Ramos (cell line): ENCODE measurements at regions not wholly inside any gene's neighbourhood (a gene's known extent, or its start where the extent isn't known, plus 50 kb on each side); places are given as distances from the start of the nearest gene placed in this dataset.
"Not testable (repeated sequence)": the region's sequence is repeated elsewhere in the genome, so short reads cannot be mapped to it uniquely, and the experiment has no call there.

ENCODE experiments used
- in situ Hi-C: fragments of 300-500 bp; cut with MboI; formaldehyde crosslinking; loops from one replicate; pipeline ENCODE4 v1.14.3; 2022; ENCODE audit warnings: low sequenced_read_pairs; ENCODE audit not compliant: unreplicated experiment

GRCh38 chr6:125421836-125422235, 120.1 kb upstream of the HDDC2 start:
- in situ Hi-C loops = no loop called here

- in situ Hi-C loops = no loop called here
Measured at GRCh38 chr6:125423047-125423446, 121.3 kb upstream of the HDDC2 start.

DNA sequence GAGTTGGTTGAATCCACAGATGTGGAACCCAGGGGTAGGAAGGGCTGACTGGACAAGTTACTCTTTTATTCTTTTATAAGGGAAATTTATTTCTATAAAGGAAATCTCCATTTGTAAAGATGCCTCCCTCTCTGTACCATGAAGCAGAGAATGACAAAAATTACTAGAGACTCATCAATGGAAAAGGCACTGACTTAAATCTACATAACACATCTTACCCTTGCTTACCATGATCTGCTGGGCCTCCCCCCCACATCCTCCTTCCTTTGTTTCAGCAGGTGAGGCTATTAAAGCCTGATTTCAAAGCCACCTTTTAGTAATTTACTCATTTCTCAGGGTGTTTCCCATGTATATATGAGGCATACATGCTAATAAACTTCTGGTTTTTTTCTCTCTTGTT, 130.2 kb upstream of the HDDC2 start:
- in situ Hi-C loops = no loop called here

- in situ Hi-C loops = no loop called here
Measured at GRCh38 chr6:125432963-125433362, 131.2 kb upstream of the HDDC2 start.

GRCh38 chr6:125434760-125435159, 133.0 kb upstream of the HDDC2 start:
- in situ Hi-C loops = no loop called here

- in situ Hi-C loops = no loop called here
Measured at GRCh38 chr6:125439512-125439911, 137.7 kb upstream of the HDDC2 start.

GRCh38 chr6:125444006-125444923, 142.5 kb upstream of the HDDC2 start:
- in situ Hi-C loops = no loop called here

GRCh38 chr6:125445054-125445453, 143.3 kb upstream of the HDDC2 start:
- in situ Hi-C loops = no loop called here

- in situ Hi-C loops = no loop called here
Measured at GRCh38 chr6:125446011-125446410, 144.2 kb upstream of the HDDC2 start.

GRCh38 chr6:125451750-125452149, 150.0 kb upstream of the HDDC2 start:
- in situ Hi-C loops = no loop called here

DNA sequence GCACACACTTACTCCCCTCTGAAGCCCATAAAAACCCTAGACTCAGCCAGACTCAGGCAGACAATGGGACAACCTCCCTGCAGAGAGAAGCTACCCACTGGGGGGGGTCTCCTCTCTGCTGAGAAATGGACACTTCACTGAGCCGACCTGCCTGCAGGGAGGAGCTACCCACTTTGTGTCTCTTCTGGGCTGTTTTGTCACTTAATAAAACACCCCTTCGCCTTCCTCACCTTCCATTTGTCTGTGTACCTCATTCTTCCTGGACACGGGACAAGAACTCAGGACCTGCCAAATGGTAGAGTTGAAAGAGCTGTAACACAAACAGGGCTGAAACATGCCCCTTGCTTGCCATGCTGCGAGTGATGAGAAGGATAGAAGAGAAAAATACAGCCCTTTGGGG, 151.7 kb upstream of the HDDC2 start:
- in situ Hi-C loops = no loop called here

DNA sequence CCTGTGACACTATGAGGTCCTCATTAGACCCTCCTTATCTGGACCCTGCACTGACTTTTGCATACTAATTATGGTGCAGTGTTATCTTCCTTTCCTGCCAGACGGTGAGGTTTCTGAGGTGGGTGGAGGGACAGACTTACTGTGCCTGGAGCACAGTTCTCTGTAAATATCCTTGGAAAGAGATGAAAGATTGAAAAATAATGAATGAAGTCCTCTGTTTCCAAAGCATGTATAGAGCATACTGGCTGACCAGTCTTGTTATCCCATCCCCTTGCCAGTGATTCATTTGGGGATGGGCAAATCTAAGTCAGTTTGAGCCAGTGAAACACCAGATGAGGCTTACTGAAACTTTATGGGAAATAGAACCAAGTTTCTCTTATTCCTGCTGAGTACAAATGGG, 152.6 kb upstream of the HDDC2 start:
- in situ Hi-C loops = no loop called here

GRCh38 chr6:125458493-125458892, 156.7 kb upstream of the HDDC2 start:
- in situ Hi-C loops = not testable (repeated sequence)

- in situ Hi-C loops = not testable (repeated sequence)
Measured at GRCh38 chr6:125465332-125465731, 163.6 kb upstream of the HDDC2 start.

DNA sequence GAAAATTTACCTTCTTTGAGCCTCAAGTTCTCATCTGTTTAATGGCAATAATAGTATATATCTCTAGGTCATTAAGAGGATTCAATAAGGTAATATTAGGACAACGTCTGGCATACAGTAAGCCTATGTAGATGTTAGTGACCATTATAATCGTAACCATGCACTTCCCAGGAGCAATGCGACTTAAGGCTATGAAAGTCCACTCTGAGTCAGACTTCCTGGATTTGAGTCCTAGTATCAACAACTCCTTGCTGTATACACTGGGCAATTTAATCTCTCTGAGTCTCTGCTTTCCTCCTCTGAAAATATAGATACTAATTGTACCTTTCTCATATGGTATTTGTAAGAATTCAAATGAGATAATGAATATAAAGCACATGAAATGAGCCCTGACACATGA, 168.1 kb upstream of the HDDC2 start:
- in situ Hi-C loops = no loop called here

DNA sequence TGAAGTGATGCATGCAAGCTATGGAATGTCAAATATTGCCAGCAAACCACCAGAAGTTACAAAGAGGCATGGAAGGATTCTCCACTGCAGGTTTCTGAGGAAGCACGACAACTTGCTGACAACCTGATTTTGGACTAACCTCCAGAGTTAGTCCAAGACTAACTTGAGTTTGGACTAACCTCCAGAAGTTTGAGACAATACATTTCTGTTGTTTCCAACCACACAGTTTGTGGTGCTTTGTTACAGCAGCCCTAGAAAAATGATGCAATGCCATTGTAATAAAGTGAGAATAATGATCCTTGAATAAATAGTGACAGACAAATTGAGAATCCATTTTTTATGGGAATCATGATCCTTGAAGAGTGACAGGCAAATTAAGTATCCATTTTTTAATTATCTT, 169.9 kb upstream of the HDDC2 start:
- in situ Hi-C loops = no loop called here

GRCh38 chr6:125474061-125474460, 172.3 kb upstream of the HDDC2 start:
- in situ Hi-C loops = no loop called here

- in situ Hi-C loops = no loop called here
Measured at GRCh38 chr6:125477156-125477555, 175.4 kb upstream of the HDDC2 start.

- in situ Hi-C loops = no loop called here
Measured at GRCh38 chr6:125477844-125478243, 176.1 kb upstream of the HDDC2 start.

GRCh38 chr6:125480146-125480545, 178.4 kb upstream of the HDDC2 start:
- in situ Hi-C loops = no loop called here

DNA sequence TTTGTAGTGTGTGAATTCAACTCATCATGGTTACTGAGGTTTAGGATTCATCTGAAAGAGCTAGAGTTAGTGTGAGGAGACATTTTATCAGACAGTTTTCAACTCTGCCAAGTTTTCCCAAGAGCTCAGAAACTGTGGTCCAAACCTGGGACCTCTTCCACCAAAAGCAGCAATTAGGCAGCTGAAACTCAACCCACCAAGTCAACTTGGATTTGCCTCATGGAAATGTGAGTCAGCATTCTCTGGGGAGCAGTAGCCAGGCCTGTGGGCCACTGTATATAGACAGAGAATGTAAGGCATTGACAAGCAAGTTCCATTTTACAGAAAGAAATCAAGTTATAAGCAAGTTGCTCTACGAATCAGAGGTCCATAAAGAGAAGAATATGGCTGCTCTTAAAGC, 178.8 kb upstream of the HDDC2 start:
- in situ Hi-C loops = no loop called here

DNA sequence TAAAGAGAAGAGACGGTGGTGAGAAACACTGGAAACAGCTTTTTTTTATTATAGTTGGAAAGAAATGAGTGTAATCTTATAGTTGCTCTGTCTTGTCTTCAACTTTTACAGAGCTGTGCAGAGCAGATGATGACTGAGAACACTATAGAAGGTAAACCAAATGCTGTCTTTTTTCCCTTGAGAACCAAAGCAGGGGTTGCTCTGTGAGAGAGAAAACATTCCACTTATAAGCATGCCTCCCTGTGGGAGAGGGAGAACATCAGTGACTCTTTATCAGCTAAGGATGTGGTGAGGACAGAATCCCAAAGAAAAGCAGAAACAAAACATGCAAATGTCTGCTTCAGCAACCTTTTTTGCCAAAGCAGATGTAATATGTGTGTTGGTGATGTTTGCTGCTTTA, 179.3 kb upstream of the HDDC2 start:
- in situ Hi-C loops = no loop called here
